ENCODE measurements at regions not wholly inside any gene's neighbourhood (a gene's known extent, or its start where the extent isn't known, plus 50 kb on each side); places are given as distances from the start of the nearest gene placed in this dataset.

GRCh38 chrX:57848857-57849256 lies 61.4 kb downstream of the ZXDA start:
- no peak for DNase-seq

DNA sequence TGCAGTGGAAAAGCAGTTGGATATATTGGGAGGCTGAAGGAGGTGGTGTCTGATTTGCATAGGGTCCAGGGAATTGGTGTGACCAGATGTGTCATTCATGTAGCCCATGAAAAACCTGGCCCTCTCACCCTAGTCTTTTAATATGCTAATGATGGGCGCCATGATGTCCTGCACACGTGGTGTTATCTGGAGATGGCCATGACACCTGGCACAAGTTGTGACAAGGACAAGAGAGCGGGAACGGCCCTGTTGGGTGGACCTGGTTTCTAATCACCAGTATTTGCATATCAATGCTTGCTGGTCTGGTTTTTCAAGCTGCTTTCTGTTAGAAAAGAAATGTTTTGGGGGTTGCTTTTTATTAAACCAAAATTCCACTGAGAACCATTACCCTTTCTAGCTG lies 87.4 kb downstream of the ZXDA start:
- no peak for DNase-seq

- DNase-seq: no peak
Observed at GRCh38 chrX:57822398-57822797, 87.9 kb downstream of the ZXDA start.

GRCh38 chrX:57821703-57822387 lies 88.4 kb downstream of the ZXDA start:
- peak; percentile 16 for DNase-seq

- no peak for DNase-seq
Observed at GRCh38 chrX:57817302-57817701, 93.0 kb downstream of the ZXDA start.

- no peak for DNase-seq
Observed at GRCh38 chrX:57772637-57773036, 92.6 kb upstream of the NLRP2B start.

DNA sequence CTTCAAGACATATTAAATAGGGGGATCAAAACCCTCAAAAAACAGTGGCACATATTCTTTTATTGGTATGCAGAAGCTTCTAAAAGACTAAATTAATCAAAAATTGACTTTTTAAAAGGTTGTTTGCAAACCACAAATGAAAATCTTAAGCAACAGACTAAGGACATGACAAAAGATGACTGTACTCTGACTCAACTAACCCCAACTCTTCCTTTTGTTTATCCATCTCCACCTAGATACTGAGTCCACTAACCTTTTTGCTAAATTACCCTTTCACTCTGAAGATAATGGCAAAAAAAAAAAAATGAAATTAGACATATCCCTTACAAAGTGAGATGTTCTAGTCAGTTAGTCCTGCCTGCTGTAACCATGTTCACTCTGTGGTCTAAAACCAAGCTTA lies 91.6 kb upstream of the NLRP2B start:
- DNase-seq: no peak

- DNase-seq: peak; percentile 1
Observed at GRCh38 chrX:57752866-57753265, 72.8 kb upstream of the NLRP2B start.

DNA sequence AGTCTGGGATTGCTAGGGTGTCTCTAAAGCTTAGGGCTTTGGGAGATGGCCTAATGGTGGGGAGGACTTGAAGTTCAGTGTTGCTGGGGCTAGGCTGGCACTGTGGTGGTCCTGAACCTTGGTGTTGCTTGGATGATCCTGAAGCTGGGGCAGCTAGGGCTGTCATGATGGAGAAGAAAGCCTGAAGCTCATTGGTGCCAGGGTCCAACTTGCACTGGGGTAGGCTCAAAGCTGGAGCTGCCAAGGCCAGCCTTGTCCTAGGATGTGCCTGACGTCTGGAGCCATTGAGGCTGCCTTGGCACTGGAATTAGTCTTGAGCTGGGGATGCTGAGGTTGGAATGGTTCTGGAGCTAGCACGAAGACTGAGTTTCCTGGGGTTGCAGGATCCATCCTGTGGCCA lies 61.0 kb upstream of the NLRP2B start:
- DNase-seq: no peak

DNA sequence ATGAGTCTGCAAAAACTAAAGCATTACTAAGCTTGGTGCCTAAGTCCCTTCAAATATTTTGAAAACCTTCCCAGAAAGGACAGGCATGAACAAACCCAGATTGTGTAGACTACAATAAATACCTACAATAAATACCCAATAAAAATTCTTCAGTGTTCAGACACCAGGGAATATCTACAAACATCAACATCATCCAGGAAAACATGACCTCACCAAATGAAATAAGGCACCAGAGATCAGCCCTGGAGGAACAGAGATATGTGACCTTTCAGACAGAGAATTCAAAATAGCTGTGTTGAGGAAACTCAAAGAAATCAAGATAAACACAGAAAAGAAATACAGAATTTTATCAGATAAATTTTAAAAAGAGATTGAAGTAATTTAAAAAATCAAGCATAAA lies 57.8 kb upstream of the NLRP2B start:
- DNase-seq: no peak
